ENCODE measurements at regions not wholly inside any gene's neighbourhood (a gene's known extent, or its start where the extent isn't known, plus 50 kb on each side); places are given as distances from the start of the nearest gene placed in this dataset.

DNA sequence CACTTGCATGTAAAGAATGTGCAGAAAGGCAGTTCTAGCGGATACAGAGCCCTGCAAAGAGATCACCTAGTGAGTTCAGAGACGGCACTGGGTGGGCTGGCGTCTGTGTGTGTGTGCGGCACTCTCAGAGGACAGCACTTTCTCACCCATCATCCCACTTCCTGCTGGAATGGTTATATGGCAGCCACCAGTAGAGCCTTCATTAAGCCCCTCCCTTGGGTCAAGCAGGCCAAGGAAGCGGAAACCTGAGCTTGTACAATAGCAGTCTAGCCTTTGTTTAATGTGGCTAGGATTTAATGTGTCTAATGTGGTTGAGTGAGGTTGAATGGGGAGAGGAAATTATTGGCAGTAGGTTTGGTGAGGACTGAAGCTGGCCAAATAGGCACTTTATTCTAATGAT, 88.3 kb upstream of the ELAC2 start:
- TF ChIP-seq, protein P1, sequence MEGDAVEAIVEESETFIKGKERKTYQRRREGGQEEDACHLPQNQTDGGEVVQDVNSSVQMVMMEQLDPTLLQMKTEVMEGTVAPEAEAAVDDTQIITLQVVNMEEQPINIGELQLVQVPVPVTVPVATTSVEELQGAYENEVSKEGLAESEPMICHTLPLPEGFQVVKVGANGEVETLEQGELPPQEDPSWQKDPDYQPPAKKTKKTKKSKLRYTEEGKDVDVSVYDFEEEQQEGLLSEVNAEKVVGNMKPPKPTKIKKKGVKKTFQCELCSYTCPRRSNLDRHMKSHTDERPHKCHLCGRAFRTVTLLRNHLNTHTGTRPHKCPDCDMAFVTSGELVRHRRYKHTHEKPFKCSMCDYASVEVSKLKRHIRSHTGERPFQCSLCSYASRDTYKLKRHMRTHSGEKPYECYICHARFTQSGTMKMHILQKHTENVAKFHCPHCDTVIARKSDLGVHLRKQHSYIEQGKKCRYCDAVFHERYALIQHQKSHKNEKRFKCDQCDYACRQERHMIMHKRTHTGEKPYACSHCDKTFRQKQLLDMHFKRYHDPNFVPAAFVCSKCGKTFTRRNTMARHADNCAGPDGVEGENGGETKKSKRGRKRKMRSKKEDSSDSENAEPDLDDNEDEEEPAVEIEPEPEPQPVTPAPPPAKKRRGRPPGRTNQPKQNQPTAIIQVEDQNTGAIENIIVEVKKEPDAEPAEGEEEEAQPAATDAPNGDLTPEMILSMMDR (IDR thresholded peaks at IDR 0.05) = no peak
- TF ChIP-seq POLR2A (IDR thresholded peaks at IDR 0.05) (no peak), POLR2AphosphoS5 (IDR thresholded peaks at IDR 0.05) (no peak)

Data from stomach (tissue), 4 donors.